ENCODE measurements at regions not wholly inside any gene's neighbourhood (a gene's known extent, or its start where the extent isn't known, plus 50 kb on each side); places are given as distances from the start of the nearest gene placed in this dataset.

DNA sequence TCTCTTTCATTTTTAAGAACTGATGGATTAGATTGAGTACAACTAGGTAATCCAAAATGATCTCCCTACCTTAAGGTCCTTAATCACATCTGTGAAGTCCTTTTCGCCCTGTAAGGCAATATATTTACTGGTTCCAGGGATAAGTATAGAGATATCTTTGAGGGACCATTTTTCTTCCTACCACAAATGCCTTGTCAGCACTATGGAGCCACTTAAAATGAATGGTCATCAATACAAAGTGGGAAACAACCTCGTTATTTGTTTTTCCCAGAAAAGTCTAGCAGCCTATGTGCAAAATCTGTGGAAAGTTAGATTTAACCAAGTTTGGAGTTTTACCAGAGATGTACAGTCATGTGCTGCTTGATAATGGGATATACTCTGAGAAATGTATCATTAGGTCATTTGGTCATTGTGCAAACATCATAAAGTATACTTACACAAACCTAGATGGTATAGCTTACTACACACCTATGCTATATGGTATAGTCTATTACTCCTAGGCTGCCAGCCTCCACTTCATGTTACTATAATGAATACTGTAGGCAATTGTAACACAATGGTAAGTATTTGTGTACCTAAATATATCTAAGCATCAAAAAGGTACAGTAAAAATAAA is 366.2 kb upstream of the TMEM229A start:
- DNase-seq (no peak), ATAC-seq (no peak)
- Histone ChIP-seq H3K9me3 (no peaks in the 10 kb centered on the region), H3K4me1 (no peaks in the 10 kb centered on the region), H3K4me3 (no peak overlapping the region), H3K27me3 (no peaks in the 10 kb centered on the region), H3K36me3 (no peaks in the 10 kb centered on the region), H3K27ac (no peak overlapping the region)
- intact Hi-C loops (cut with DNase I): no loop called here
- TF ChIP-seq, protein P1, sequence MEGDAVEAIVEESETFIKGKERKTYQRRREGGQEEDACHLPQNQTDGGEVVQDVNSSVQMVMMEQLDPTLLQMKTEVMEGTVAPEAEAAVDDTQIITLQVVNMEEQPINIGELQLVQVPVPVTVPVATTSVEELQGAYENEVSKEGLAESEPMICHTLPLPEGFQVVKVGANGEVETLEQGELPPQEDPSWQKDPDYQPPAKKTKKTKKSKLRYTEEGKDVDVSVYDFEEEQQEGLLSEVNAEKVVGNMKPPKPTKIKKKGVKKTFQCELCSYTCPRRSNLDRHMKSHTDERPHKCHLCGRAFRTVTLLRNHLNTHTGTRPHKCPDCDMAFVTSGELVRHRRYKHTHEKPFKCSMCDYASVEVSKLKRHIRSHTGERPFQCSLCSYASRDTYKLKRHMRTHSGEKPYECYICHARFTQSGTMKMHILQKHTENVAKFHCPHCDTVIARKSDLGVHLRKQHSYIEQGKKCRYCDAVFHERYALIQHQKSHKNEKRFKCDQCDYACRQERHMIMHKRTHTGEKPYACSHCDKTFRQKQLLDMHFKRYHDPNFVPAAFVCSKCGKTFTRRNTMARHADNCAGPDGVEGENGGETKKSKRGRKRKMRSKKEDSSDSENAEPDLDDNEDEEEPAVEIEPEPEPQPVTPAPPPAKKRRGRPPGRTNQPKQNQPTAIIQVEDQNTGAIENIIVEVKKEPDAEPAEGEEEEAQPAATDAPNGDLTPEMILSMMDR (IDR thresholded peaks at IDR 0.05): no peak

DNA sequence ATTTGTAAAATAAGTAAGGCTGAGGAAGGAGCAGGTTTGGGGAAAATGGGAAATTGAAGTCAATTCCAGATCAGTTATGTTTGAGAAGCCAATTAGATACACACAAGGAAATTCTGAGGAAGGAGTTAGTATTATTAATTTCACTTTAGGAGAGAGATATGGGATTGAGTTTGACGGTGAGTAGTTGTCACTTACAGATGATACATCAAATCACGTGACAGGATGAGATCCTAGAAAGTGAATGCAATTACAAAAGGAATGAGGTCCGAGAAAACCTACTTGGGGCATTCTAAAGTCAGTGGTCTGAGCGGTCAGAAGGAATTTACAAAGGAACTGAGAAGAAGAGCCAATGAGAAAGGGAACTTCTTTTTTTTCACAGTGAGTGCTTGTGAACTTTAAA is 364.3 kb upstream of the TMEM229A start:
- Histone ChIP-seq H3K27ac (no peak overlapping the region), H3K9me3 (no peaks in the 10 kb centered on the region), H3K4me3 (no peak overlapping the region), H3K4me1 (no peaks in the 10 kb centered on the region), H3K27me3 (no peaks in the 10 kb centered on the region), H3K36me3 (no peaks in the 10 kb centered on the region)
- DNase-seq (no peak), ATAC-seq (no peak)
- intact Hi-C loops (cut with DNase I): no loop called here
- TF ChIP-seq, protein P1 (IDR thresholded peaks at IDR 0.05): no peak

DNA sequence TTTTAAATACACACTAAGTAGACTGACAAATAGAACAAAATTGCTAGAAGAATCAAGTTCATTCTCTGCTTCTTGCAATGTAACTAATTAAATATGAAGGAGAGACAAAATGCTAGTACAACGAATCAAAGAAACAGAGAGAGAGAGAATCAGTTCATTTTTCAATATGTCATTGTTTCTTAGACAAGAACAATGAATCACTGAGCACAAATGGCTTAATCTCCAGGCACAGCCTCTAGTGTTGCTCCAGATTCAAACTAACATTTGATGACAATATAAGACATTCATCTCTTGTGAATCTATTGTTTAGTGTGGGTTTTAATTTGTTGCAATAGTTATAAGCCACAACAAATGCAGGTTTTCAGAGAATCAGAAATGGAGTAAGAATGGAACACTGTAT is 357.4 kb upstream of the TMEM229A start:
- Histone ChIP-seq H3K4me3 (no peak overlapping the region), H3K27me3 (no peaks in the 10 kb centered on the region), H3K9me3 (no peaks in the 10 kb centered on the region), H3K27ac (no peak overlapping the region), H3K4me1 (no peaks in the 10 kb centered on the region), H3K36me3 (no peaks in the 10 kb centered on the region)
- DNase-seq: no peak
- no peak for ATAC-seq
- TF ChIP-seq, protein P1 (IDR thresholded peaks at IDR 0.05): no peak
- intact Hi-C loops (cut with DNase I): no loop called here

DNA sequence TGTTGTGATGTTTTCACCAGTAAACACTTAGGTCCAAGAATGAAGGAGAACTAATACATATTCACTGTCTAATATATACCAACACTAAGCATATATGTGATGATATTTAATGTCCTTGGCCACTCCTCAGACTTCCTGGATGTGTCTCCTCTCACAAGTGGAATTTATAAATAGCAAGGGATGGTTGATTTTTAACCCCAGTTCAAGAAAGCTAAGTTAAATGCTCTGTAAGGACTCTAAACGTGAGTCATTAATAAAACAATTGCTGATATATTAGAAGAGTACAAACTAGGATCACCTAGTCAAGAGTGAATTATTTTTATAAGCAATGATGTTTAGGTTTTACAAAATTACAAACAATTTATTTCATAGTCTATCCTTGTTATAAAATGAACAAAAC is 355.9 kb upstream of the TMEM229A start:
- ATAC-seq (no peak), DNase-seq (no peak)
- TF ChIP-seq, protein P1 (IDR thresholded peaks at IDR 0.05): no peak
- Histone ChIP-seq H3K4me1 (no peaks in the 10 kb centered on the region), H3K27ac (no peak overlapping the region), H3K9me3 (no peaks in the 10 kb centered on the region), H3K36me3 (no peaks in the 10 kb centered on the region), H3K4me3 (no peak overlapping the region), H3K27me3 (no peaks in the 10 kb centered on the region)
- intact Hi-C loops (cut with DNase I): no loop called here

DNA sequence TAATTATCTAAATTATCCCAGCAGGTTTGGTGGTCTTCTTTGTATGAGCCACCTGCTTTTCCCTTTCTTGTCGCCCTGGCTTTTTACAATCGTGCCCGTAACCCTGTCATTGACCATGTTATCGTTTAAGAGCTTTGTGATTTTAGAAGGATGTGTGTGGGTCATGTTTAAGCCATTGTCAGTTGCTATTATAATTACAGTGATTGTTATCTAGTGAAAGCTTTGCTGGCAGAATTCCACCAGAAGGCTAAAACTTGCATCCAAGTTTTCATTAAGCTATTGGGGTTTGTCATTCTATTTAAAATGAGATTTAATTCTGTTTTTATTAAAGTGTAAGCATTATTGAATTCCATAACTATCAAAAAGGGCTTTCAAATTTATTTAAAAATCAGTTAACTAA is 354.2 kb upstream of the TMEM229A start:
- Histone ChIP-seq H3K4me3 (no peak overlapping the region), H3K4me1 (no peaks in the 10 kb centered on the region), H3K9me3 (no peaks in the 10 kb centered on the region), H3K27me3 (no peaks in the 10 kb centered on the region), H3K36me3 (no peaks in the 10 kb centered on the region), H3K27ac (no peak overlapping the region)
- DNase-seq: no peak
- TF ChIP-seq, protein P1 (IDR thresholded peaks at IDR 0.05): no peak
- no peak for ATAC-seq
- intact Hi-C loops (cut with DNase I): no loop called here
